Vagina (tissue), 2 donors: ENCODE measurements at regions not wholly inside any gene's neighbourhood (a gene's known extent, or its start where the extent isn't known, plus 50 kb on each side); places are given as distances from the start of the nearest gene placed in this dataset.

Source experiments
- CTCF ChIP-seq, 3 experiments: fragments of 450-650 bp in 2 of 3; fragments of 200-600 bp in 1 of 3; sonication (generic) in 1 of 3; IDR thresholded peaks; one replicate each; pipeline ENCODE4 v1.5.1; 2017 to 2019; ENCODE audit warnings: antibody characterized with exemption in 3 of 3, mild to moderate bottlenecking in 2 of 3, moderate library complexity in 2 of 3
- POLR2A ChIP-seq, 2 donors: fragments of 450-650 bp; IDR thresholded peaks; one replicate each; pipeline ENCODE4 v1.6.1; 2017; ENCODE audit warnings: antibody characterized with exemption in 2 of 2, mild to moderate bottlenecking in 2 of 2, moderate library complexity in 2 of 2
- POLR2AphosphoS5 ChIP-seq, 2 donors: sonication (generic); formaldehyde crosslinking; IDR thresholded peaks; one replicate each; pipeline ENCODE4 v1.9.0; 2017; ENCODE audit warnings: antibody characterized with exemption in 2 of 2, mild to moderate bottlenecking in 2 of 2, low read depth in 1 of 2; ENCODE audit not compliant: insufficient read depth in 1 of 2

GRCh38 chr18:34086370-34086769 lies 138.3 kb downstream of the NOL4 start:
- no peak for TF ChIP-seq CTCF (IDR thresholded peaks at IDR 0.05)
- no peak for TF ChIP-seq POLR2AphosphoS5 (IDR thresholded peaks at IDR 0.05; ENCODE audit: insufficient read depth in 1 of 2, low read depth in 1 of 2)
- TF ChIP-seq POLR2A (IDR thresholded peaks at IDR 0.05) = no peak
